CD4-positive, alpha-beta T cell treated with Interferon alpha-2 for 1 hour (primary cell): ENCODE measurements at regions not wholly inside any gene's neighbourhood (a gene's known extent, or its start where the extent isn't known, plus 50 kb on each side); places are given as distances from the start of the nearest gene placed in this dataset.

Experiments
- DNase-seq, 2 donors: peaks; one replicate each; pipeline ENCODE4 v3.0.0-alpha.2; 2020 to 2022

GRCh38 chr2:20108655-20109396, 57.4 kb upstream of the LAPTM4A start:
- no peak for DNase-seq

GRCh38 chr2:20107776-20108175, 56.3 kb upstream of the LAPTM4A start:
- DNase-seq = no peak

GRCh38 chr2:20107352-20107751, 55.9 kb upstream of the LAPTM4A start:
- DNase-seq = no peak

GRCh38 chr2:20106746-20107145, 55.3 kb upstream of the LAPTM4A start:
- peak in 1 of 2 donors; percentile 41 for DNase-seq

GRCh38 chr2:20104900-20105545, 53.6 kb upstream of the LAPTM4A start:
- no peak for DNase-seq

GRCh38 chr2:20103530-20103929, 52.1 kb upstream of the LAPTM4A start:
- DNase-seq = no peak
